ENCODE measurements at regions not wholly inside any gene's neighbourhood (a gene's known extent, or its start where the extent isn't known, plus 50 kb on each side); places are given as distances from the start of the nearest gene placed in this dataset.

DNA sequence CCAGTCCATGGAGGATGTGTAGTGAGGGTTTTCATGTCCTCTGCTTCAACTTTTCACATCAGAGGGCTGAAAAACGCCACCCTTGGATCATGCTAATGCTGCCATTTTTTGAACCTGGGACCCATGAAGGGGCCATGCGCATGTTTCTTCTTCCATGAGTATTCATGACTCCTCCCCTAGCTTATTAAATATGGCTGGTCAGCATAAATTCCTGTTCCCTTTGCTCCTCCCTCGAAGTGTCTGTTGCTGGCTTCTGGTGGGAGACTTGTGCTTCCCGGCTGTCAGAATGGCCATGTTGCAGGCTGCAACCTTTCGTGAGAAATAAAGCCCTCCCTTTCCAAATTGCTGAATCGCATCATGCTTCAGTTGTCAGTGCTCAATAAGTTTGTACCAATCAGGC is 711.2 kb upstream of the KIRREL3 start:
- no peak for DNase-seq (ENCODE audit: low read depth)

DNA sequence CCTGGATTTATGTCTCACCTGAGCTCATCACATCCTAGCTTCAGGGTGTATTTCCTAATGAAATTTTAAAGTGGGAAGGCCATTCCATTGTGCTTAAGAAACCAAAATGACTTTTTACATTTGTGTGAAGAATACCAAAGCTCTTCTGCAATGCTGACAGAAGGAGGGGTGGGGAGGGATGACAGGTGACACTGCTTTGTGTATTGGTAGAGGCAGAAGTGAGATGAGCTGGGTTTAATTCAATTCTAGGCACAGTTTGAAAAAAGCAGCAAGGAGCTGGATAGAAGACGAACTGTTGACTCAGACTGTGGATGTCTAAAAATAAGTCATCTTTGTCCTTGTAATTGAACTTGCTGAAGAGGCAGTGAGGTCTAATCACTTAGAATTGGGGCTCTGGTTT is 710.3 kb upstream of the KIRREL3 start:
- no peak for DNase-seq (ENCODE audit: low read depth)

DNA sequence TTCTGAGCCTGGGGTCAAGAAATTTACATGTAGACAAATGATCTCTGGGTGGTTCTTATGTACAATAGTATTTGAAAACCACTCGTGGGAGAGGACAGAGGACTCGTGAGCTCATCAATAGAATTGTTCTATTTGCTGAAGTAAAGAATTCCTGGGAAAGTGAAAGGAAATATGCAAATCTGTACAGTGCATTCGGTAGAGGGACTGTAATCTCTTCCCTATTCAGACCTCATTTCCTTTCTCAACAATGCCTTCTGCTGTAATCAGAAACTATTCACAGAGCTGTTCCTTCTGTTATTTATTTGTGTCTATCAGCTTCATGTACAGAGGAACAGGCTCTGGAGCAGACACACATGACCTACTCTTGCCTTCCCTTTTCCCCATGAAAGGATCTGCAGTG is 709.4 kb upstream of the KIRREL3 start:
- DNase-seq (ENCODE audit: low read depth) = no peak

DNA sequence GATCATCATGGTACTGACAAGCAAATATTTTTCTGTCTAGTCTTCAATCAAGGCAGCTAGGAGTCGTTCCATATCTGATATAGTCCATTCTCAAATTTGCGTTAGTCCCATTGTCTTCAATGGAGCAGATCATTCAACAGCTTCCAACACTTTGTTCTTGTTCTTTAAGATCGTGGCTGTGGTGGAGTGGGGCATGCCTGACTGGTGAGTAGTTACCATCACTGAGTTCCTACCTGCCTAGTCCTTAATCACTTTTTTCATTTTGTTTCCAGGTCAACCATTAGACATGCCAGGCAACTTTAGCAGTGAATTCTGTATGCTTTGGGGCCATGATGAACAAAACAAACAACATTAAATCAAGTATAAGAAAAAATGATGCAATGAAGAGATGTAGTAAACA is 693.1 kb upstream of the KIRREL3 start:
- no peak for DNase-seq (ENCODE audit: low read depth)

DNA sequence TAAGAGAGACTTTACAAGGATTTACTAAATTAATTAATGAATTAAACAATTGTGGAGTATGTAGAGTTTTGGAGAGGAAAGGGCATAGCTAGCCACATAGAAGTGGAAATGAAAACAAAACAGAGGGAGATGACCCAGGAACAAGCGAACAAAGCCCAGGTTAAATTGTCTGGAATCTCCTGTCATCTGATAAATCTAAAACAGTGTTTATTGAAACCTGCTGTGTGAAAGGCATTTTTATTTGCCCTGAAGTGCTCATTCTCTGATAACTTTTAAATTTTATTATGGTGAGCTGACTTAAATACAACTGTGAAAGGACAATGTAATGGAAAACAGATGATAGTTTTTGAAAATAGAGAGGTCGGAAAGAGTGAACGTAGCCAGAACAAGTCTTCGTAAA is 682.8 kb upstream of the KIRREL3 start:
- no peak for DNase-seq (ENCODE audit: low read depth)

DNA sequence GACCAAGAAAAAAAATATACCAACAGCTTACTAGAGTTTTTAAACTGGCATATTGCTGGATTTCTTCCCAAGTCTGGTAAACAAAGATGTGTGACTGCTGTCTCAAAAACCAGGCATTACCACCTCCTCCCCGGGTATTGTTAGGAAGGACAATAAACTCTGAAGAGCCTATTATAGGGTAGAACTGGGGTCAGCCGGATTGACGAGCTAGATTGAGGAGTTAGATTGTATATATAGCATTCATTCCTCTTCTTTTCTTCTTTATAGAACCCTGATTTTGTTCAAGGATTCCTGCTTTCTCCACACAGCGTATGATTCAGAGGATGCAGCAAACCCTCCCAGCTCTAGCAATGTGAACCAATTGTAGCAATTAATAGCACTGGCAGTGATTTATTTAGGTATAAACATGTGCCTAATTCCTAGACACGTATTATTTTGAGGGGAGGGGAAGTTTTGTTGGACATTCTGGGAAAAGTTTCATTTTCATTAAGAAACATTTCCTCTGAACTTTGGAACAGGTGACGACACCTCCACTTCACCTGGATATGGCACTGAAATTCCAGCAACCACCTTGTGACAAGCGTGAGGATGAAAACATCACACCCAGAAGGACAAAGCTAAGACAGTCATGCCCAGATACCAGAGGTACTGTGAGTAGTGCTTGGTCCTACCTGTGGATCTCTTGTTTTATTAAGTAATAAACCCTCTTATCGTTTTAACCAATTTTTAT is 679.4 kb upstream of the KIRREL3 start:
- no peak for DNase-seq (ENCODE audit: low read depth)

DNA sequence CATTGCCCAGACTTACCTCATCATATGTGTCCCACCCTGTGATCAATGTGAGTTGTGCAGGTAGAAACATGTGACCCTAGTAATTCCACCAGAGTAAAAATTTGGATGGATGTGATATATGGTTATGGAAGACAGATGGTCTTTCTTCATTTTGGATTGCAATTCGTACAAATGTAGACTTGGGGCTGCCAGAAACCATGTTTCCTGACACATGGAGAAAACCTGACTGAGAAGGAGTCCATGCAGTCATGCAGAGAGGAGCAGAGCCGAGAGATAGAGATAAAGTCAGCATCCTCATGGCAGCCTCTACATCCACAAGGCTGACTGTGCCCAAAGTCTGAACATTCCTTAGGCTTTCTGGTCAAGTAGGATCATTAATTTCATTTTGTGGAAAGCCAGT is 678.1 kb upstream of the KIRREL3 start:
- DNase-seq (ENCODE audit: low read depth) = no peak

DNA sequence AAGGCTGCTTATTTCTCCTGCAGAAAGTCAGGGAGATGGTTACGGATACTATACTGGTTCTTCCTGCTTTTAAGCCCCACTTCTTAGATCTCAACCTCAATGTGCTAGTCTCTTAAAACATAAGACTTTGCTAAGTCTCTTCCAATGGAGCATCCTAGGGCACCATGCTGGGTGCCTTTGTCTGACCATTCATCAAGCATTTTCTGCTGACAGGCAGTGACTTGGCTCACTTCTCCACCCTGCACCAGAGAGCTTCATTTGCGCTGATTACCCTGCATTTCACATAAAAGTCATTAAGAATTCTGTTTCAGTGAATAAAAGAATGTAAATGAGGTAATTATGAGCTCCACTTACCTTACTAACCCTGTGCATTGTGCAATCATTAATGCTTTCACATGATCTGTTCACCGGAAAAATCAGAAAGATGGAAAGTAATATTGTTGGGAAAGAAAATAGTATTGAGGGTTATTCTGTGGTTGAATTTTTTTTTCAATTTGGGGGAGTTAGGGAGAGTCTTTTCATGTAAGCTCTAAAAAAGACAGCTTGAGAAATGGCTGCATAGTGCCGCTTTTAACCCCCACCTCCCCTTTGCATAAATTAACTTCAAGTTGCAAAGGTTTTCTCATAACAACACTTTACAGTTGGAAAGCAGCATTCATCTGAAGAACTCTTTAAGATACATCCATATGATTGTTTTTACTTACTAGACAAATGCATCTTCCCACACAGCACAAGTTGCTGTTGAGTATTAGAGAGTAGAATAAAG is 677.3 kb upstream of the KIRREL3 start:
- DNase-seq (ENCODE audit: low read depth) = no peak

DNA sequence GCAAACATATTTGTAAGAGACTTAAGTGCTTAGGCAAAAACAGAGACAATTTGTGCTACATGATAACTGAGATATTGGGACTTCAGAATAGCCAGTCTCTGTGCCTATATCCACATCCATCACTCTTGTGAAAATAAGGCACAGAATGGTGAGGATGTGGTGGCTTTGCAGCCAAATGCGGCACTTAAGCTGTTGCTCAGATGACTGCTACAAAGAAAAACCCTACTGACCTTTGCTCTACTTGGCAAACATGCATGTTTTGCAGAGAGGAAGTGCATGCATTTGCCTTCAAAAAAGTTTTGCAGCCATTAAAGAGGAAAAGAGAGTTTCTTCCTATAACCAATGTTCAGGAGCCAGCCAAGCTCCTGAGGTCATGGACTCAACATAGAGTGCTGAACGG is 675.0 kb upstream of the KIRREL3 start:
- no peak for DNase-seq (ENCODE audit: low read depth)

DNA sequence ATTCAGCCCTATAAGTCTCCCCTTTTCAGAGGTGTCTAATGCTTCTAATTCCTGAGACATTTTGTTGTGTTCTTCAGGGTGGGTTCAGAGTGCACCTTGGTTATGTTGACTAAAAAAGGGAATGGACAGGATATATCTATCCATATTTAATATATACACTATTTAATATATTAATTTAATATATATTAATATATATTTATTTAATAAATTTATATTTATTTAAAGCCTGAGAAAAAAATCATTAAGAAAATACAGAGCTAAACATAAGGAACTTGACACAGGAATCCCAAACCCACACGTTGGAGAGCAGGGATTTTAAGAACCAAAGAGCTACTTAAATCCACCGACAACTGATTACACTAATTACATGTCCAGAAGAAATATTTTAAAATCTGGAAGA is 674.2 kb upstream of the KIRREL3 start:
- no peak for DNase-seq (ENCODE audit: low read depth)

DNA sequence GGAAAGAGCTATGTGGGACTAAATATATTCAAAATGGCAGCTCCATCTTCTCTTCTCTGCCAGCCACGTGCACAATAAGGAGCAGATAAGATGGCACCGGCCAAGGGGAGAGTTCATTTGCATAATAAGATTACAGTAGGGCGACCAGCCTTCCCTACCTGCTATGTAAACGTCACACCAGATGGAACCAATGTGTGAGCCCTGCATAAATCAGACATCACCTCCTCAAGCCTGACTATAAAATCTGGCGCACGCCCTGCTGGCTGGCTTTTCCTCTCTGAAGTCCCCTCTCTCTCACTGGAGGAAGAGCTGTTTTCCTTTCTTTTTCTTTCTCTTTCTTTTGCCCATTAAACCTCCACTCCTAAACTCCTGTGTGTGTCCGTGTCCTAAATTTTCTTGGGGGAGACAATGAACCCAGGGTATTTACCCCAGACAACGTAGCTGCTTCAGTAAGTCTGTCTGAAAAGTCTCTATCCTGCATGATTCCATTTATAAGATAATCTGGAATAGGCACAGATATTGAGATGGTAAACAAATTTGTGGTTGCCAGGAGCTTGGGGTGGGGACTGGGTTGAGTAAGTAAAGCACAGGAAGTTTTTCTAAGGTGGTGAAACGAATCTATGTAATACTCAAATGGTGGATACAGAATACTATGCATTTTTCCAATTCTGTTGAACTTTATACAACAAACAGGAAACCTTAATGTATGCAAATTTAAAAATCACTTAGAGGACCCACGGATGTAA is 670.0 kb upstream of the KIRREL3 start:
- no peak for DNase-seq (ENCODE audit: low read depth)

DNA sequence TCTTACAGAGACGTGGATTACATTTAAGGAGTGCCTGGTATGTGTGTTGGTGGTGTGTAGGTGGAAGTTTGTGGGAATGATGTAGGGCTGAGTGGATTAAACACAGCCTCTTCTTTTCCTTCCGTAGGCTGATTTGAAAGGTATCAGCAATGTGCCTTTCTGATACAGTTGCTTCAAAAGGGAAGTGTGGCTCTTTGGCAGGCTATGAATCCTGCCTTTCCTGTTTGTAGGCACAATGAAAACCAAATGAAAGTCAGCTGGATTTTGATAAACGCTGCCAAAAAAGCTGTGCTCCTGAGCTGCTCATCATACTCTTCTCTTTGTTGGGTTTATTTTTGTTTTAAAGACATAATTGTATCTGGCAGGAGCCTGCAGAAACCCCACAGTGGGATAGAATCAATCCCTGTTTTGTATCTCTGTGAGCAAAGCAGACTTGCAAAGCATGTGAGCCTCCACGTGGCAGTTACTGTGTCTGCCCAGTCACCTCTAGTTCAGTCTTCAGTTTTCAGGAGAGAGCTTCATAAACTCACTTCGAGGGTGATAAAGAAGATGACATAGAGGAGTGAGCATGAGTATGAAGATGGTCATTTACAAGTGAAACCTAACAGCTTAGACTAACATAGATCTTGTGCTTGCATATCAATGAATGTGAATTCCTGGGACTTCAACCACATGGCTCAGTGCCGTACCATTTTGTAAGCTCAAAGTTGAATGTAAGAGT is 655.7 kb upstream of the KIRREL3 start:
- no peak for DNase-seq (ENCODE audit: low read depth)

DNA sequence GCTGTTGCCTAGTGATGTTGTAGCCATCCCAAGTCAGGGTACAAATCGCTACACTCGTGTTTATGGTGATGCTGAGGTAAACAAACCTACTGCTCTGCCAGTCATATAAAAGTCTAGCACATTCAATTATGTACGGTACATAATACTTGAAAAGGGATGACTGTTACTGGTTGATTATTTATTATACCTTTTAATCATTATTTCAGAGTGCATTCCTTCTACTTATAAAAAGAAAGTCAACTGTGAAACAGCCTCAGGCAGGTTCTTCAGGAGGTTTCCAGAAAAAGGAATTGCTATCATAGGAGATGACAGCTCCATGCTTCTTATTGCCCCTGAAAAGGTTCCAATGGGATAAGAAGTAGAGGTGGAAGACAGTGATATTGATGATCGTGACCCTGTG is 652.5 kb upstream of the KIRREL3 start:
- no peak for DNase-seq (ENCODE audit: low read depth)

DNA sequence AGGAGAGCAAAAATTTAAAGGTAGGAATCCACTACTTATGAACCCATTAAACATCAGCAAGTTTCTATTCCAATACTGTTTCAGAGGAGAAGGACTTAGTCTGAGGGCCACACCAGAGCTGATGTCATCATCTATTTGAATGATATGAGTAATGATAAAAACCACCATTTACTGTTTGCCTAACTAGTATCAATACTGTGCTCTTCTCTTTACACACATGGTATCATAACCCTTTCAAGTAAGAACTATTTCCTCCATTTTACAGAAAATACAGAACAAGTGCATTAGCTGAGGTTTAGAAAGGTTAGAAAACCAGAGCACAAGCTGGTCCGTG is 651.3 kb upstream of the KIRREL3 start:
- DNase-seq (ENCODE audit: low read depth) = no peak

DNA sequence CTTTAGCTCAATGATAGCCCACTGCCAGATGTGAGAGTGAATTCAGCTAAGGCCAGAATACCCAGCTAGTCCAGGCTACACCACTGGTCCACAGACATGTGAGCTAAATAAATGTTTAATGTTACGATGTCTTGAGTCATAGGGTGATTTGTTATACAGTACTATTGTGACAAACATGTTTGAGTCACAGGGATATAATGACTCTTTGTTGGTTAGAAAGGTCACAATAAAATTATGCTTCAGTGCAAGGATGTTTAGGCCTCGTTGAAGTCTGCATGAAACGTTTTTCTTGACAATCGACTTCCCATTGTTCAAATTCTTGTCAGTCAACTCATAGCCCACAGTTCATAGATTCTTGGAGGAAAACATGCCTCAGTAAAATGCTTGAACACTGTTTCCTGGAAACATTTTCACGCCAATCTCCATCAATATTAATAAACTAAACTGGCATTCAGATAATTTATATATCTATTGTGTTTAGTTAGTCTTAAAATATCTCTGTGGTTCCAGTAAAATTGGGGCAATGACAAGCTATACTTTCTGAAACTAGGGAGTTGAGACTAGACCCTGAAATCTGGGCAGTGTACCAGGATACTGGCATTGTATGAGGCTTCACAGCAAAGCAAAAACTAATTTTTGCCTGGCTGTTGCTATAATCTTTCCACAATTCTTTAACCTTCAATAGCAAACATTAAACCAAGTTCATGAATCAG is 650.8 kb upstream of the KIRREL3 start:
- no peak for DNase-seq (ENCODE audit: low read depth)

DNA sequence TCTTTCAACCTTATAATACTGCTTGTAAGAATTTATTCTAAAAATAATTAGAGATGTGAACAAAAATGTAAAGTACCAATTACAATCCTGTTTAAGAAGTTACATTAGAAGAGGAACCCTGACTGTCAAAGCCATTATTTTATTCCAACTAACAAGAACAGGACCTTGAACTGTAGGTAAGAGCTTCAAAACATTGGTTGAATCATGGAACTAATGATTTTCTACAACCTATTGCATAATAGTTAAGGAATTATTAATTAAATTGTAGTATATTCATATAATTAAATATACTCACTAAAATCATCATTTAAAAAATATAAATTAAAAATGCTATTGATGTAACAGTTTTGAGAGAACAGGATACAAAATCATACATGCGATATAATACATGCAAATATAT is 649.4 kb upstream of the KIRREL3 start:
- DNase-seq (ENCODE audit: low read depth) = no peak

DNA sequence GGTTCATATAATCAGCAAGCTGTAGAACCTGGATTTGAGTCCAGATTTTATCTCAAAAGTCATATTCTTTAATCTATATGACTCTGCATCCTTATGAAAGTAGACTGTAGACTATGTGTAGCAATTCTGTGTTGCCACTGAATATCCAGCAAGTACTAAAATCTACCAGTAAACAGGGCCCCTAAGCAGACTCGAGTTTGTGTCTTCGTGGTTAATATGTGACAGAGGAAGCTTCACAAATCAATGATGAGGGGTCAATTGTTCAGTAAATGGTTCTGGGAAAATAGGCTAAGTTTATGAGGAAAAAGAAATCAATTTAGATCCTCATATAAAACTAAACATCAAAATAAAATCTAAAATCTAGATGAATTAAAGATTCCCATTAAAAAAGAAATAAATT is 648.5 kb upstream of the KIRREL3 start:
- DNase-seq (ENCODE audit: low read depth) = no peak

DNA sequence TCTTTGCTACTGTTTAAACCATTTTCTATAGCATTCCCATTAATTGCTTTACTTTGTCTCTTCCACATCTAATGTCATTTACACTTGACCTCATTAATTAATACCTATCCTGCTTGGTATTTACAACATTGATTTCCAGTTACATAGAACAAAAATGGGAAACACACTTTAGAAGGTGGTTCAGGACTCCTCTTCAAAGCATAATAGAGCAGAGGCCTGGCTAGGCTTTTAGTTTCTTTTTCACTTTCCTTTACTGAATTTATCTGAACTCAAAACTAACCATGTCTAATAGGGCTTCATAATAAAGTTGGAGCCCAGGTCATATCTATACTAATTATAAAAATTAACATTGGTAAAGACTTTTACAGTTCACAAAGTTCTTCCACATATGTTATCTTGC is 648.0 kb upstream of the KIRREL3 start:
- DNase-seq (ENCODE audit: low read depth) = no peak

DNA sequence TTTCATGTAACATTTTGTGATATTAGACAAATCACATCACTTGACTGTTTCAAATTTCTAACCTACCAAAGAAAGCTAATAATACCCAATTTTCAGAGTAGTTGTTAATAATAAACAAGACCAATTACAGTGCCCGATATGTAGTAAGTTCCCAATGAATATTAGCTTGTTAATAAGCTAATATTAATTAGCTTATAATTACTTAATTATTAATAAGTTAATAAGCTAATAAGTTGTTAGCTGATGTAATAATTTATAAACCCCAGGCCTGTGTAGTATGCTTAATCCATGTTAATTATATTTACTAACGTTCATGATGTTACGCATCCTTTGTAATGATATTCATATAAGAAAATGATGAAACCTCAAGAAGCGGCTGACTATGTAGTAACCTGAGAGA is 643.8 kb upstream of the KIRREL3 start:
- no peak for DNase-seq (ENCODE audit: low read depth)

DNA sequence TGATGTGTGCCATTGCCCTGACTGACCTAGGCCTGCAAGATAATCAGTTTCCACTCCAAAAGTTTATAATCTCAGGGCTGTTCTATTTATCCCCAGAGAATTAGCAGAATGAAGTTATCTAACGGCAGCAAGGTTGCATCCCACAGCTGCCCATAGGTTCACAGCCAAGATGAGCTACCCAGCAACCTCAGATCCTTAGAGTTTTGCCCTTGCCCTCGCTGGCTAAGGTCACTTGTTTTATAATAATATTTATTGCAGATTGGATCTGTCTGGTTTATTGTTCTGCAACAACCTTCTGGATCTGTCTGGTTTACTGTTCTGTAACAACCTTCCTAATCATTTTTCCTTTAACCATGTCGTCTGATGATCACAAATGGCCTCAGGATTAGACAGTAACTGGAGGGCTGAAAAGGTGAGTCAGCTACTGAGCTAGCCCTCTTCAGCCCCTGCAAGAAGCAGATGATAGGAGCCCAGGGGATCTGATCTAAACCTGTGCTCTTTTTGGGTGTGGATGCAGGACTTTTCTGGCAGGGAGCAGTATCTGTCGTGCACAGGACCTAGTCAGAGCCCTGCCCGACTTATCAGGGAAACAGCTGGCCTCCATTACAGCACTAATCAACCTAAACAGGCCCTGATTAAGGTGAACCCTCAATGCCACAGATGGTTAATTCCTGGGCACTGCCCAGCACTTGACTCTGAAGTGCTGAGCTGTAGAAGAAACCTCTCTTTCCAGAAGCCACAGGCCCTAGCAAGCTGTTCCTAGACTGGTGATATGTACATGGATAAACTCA is 642.9 kb upstream of the KIRREL3 start:
- DNase-seq (ENCODE audit: low read depth) = no peak

Data from activated T-cell treated with anti-CD3 and anti-CD28 coated beads for 1 hour (primary cell).